ENCODE measurements at regions not wholly inside any gene's neighbourhood (a gene's known extent, or its start where the extent isn't known, plus 50 kb on each side); places are given as distances from the start of the nearest gene placed in this dataset.

- no peak overlapping the region for H3K4me3 ChIP-seq (ENCODE audit: low read depth, low read length)
- no peak for TF ChIP-seq CTCF (IDR thresholded peaks at IDR 0.05; ENCODE audit: low read depth, low read length)
Observed at GRCh38 chr1:94612525-94613204, 71.1 kb upstream of the F3 start.

GRCh38 chr1:94611681-94612475 is 70.3 kb upstream of the F3 start:
- H3K4me3 ChIP-seq (ENCODE audit: low read depth, low read length): no peak overlapping the region
- no peak for TF ChIP-seq CTCF (IDR thresholded peaks at IDR 0.05; ENCODE audit: low read depth, low read length)

- peak overlapping the region; percentile 2; the same call in 1 of the 2 replicates for H3K4me3 ChIP-seq (ENCODE audit: low read depth, low read length)
- TF ChIP-seq CTCF (IDR thresholded peaks at IDR 0.05; ENCODE audit: low read depth, low read length): no peak
Observed at GRCh38 chr1:94609619-94610018, 68.1 kb upstream of the F3 start.

GRCh38 chr1:94608852-94609530 is 67.4 kb upstream of the F3 start:
- TF ChIP-seq CTCF (IDR thresholded peaks at IDR 0.05; ENCODE audit: low read depth, low read length): no peak
- peak overlapping the region; percentile 2; the same call in 1 of the 2 replicates for H3K4me3 ChIP-seq (ENCODE audit: low read depth, low read length)

- no peak for TF ChIP-seq CTCF (IDR thresholded peaks at IDR 0.05; ENCODE audit: low read depth, low read length)
- no peak overlapping the region for H3K4me3 ChIP-seq (ENCODE audit: low read depth, low read length)
Observed at GRCh38 chr1:94608142-94608851, 66.7 kb upstream of the F3 start.

- no peak overlapping the region for H3K4me3 ChIP-seq (ENCODE audit: low read depth, low read length)
- no peak for TF ChIP-seq CTCF (IDR thresholded peaks at IDR 0.05; ENCODE audit: low read depth, low read length)
Observed at GRCh38 chr1:94607398-94607797, 65.8 kb upstream of the F3 start.

Measured in WI38 (cell line).